Endodermal cell (in vitro differentiated cells): ENCODE measurements at regions not wholly inside any gene's neighbourhood (a gene's known extent, or its start where the extent isn't known, plus 50 kb on each side); places are given as distances from the start of the nearest gene placed in this dataset.

Experiments used
- DNase-seq: peaks from one replicate; pipeline ENCODE4 v3.0.0-alpha.2; 2017
- H3K27ac ChIP-seq: 2 replicates; pipeline ENCODE4 v1.5.1; 2013; ENCODE audit warnings: mild to moderate bottlenecking, low read depth, low read length, moderate library complexity
- H3K27me3 ChIP-seq: 2 replicates; pipeline ENCODE4 v1.6.1; 2013; ENCODE audit warnings: mild to moderate bottlenecking, low read length, moderate library complexity; ENCODE audit not compliant: insufficient read depth, control insufficient read depth, poor library complexity, severe bottlenecking
- H3K36me3 ChIP-seq: 2 replicates; pipeline ENCODE4 v1.7.0; 2013; ENCODE audit warnings: mild to moderate bottlenecking, low read length, moderate library complexity; ENCODE audit not compliant: control insufficient read depth, insufficient read depth
- H3K4me1 ChIP-seq: one replicate; pipeline ENCODE4 v1.7.0; 2013; ENCODE audit warnings: low read length; ENCODE audit not compliant: control insufficient read depth, insufficient read depth
- H3K4me3 ChIP-seq: 2 replicates; pipeline ENCODE4 v1.5.1; 2013; ENCODE audit warnings: mild to moderate bottlenecking, low read length, moderate library complexity
- H3K9ac ChIP-seq: 2 replicates; pipeline ENCODE4 v1.6.1; 2013; ENCODE audit warnings: mild to moderate bottlenecking, low read length, moderate library complexity; ENCODE audit not compliant: poor library complexity, severe bottlenecking; ENCODE audit errors: extremely low read depth
- H3K9me3 ChIP-seq: 2 replicates; pipeline ENCODE4 v1.6.1; 2013; ENCODE audit warnings: mild to moderate bottlenecking, low read length, moderate library complexity; ENCODE audit not compliant: control insufficient read depth
- H3K27ac Mint-ChIP-seq: 2 replicates; pipeline ENCODE4 v1.8.0; 2020; ENCODE audit warnings: mixed read lengths
- H3K27me3 Mint-ChIP-seq: 2 replicates; pipeline ENCODE4 v1.8.0; 2021; ENCODE audit warnings: mild to moderate bottlenecking, mixed read lengths; ENCODE audit not compliant: insufficient read depth
- H3K36me3 Mint-ChIP-seq: 2 replicates; pipeline ENCODE4 v1.8.0; 2020; ENCODE audit warnings: low read depth, mixed read lengths
- H3K4me1 Mint-ChIP-seq: 2 replicates; pipeline ENCODE4 v1.8.0; 2020; ENCODE audit warnings: mixed read lengths
- H3K4me3 Mint-ChIP-seq: 2 replicates; pipeline ENCODE4 v1.8.0; 2020; ENCODE audit warnings: mild to moderate bottlenecking, moderate library complexity, mixed read lengths
- H3K9me3 Mint-ChIP-seq: 2 replicates; pipeline ENCODE4 v1.8.0; 2020; ENCODE audit warnings: mild to moderate bottlenecking, mixed read lengths
- WGBS, 2 experiments: methylation state at CpG; one replicate each; pipeline versions ENCODE4 v1.1.5 to v1.1.7; 2013; ENCODE audit warnings: missing lambda C conversion rate in 2 of 2, mixed read lengths in 1 of 2; ENCODE audit not compliant: insufficient coverage in 1 of 2, insufficient read length in 1 of 2; 5-methylcytosine and 5-hydroxymethylcytosine counted together
- TF ChIP-seq, protein P1 (sequence below): fragments of 200-600 bp; sonication (generic); conservative IDR thresholded peaks from 2 replicates; pipeline ENCODE4 v1.5.0; 2021; ENCODE audit warnings: antibody characterized with exemption, mild to moderate bottlenecking

DNA sequence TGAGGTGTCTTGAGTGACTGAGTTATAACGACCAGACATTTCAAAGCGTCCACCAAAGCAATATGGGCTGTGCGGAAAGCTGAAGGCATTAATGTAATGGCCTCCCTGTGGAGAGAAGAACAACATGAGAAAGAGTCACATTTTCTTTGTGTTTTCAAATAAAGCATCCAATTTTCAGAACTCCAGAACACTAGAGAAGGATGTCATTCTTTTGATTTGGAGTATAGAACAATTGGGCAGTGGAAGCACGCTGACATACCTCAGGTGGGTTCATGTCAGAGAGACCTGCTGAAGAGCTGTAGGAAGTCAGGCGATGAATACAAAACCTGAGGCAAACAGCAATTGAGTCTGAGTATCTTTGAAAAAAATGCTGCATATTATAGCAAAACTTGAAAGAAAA lies 556.5 kb downstream of the GABRG2 start:
- WGBS, 2 experiments = 91 to 100% methylated on average over 3 to 5 of the region's 5 CpGs
- no peak overlapping the region for H3K9ac ChIP-seq
- no peaks in the 10 kb centered on the region for H3K4me1 Mint-ChIP-seq
- H3K27ac Mint-ChIP-seq = no peak overlapping the region
- TF ChIP-seq, protein P1, sequence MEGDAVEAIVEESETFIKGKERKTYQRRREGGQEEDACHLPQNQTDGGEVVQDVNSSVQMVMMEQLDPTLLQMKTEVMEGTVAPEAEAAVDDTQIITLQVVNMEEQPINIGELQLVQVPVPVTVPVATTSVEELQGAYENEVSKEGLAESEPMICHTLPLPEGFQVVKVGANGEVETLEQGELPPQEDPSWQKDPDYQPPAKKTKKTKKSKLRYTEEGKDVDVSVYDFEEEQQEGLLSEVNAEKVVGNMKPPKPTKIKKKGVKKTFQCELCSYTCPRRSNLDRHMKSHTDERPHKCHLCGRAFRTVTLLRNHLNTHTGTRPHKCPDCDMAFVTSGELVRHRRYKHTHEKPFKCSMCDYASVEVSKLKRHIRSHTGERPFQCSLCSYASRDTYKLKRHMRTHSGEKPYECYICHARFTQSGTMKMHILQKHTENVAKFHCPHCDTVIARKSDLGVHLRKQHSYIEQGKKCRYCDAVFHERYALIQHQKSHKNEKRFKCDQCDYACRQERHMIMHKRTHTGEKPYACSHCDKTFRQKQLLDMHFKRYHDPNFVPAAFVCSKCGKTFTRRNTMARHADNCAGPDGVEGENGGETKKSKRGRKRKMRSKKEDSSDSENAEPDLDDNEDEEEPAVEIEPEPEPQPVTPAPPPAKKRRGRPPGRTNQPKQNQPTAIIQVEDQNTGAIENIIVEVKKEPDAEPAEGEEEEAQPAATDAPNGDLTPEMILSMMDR = no peak
- H3K9me3 Mint-ChIP-seq = peaks cover 58% of the 10 kb centered on the region
- no peak overlapping the region for H3K4me3 ChIP-seq
- no peaks in the 10 kb centered on the region for H3K27me3 Mint-ChIP-seq
- H3K27me3 ChIP-seq = no peaks in the 10 kb centered on the region
- DNase-seq = no peak
- H3K36me3 ChIP-seq = no peaks in the 10 kb centered on the region
- no peak overlapping the region for H3K27ac ChIP-seq
- H3K36me3 Mint-ChIP-seq = peaks cover 4% of the 10 kb centered on the region
- no peaks in the 10 kb centered on the region for H3K4me1 ChIP-seq
- peaks cover 30% of the 10 kb centered on the region for H3K9me3 ChIP-seq
- H3K4me3 Mint-ChIP-seq = no peak overlapping the region

DNA sequence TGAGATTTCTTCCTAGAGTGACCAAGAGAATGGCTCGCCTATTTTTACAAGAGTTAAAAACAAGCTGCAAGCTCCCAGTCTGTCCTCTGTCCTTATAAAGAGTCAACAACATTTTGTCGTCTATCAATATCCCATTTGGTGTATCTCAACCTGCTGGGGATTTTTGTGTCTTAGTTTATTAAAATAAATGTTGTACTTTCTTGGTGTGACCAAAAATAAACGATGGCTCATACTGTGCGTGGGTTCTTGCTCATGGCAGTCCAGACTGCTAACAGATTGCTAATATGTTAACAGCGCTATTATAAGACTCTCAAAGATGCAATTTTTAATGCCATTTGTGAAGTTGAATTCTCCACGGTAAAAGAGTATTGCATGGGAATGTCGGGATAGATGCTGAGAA lies 569.9 kb downstream of the GABRG2 start:
- Mint-ChIP-seq H3K4me1 (peaks cover 20% of the 10 kb centered on the region), H3K27me3 (no peaks in the 10 kb centered on the region), H3K9me3 (peaks cover 32% of the 10 kb centered on the region), H3K36me3 (peaks cover 19% of the 10 kb centered on the region), H3K4me3 (no peak overlapping the region), H3K27ac (no peak overlapping the region)
- no peak for DNase-seq
- TF ChIP-seq, protein P1 = no peak
- Histone ChIP-seq H3K27ac (no peak overlapping the region), H3K36me3 (no peaks in the 10 kb centered on the region), H3K27me3 (no peaks in the 10 kb centered on the region), H3K4me3 (no peak overlapping the region), H3K9ac (no peak overlapping the region), H3K4me1 (no peaks in the 10 kb centered on the region), H3K9me3 (peaks cover 29% of the 10 kb centered on the region)
- WGBS, 2 experiments = 92 to 94% methylated on average over 6 to 7 of the region's 7 CpGs

DNA sequence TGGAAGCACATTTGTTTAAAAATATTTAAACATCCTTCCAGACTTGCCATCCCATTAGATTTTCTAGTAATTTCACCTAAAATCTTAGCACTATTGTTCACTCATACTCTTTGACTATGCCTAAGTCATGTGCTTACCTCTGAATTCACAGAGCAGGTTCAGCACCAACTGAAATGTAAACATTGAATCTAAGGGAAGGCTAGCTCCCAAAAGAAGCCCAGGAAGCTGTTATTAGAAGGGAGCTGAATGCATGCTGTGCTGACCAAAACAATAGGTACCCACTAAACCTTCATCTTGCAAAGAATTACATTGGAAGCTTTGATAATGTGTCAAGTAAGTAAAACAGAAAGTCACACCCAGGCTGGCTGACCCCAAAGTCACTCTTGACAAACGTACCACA lies 571.3 kb downstream of the GABRG2 start:
- Mint-ChIP-seq H3K27ac (no peak overlapping the region), H3K4me3 (no peak overlapping the region), H3K27me3 (no peaks in the 10 kb centered on the region), H3K36me3 (peaks cover 9% of the 10 kb centered on the region), H3K9me3 (peaks cover 18% of the 10 kb centered on the region), H3K4me1 (peaks cover 20% of the 10 kb centered on the region)
- Histone ChIP-seq H3K4me3 (no peak overlapping the region), H3K36me3 (no peaks in the 10 kb centered on the region), H3K9ac (no peak overlapping the region), H3K9me3 (peaks cover 16% of the 10 kb centered on the region), H3K4me1 (no peaks in the 10 kb centered on the region), H3K27me3 (no peaks in the 10 kb centered on the region), H3K27ac (no peak overlapping the region)
- TF ChIP-seq, protein P1 = no peak
- DNase-seq = no peak
- WGBS, 2 experiments = 52% methylated on average over 1 of the region's 1 CpG; no CpG with 5 or more reads in 1 of the 2 experiments
